ENCODE measurements at regions not wholly inside any gene's neighbourhood (a gene's known extent, or its start where the extent isn't known, plus 50 kb on each side); places are given as distances from the start of the nearest gene placed in this dataset.

DNA sequence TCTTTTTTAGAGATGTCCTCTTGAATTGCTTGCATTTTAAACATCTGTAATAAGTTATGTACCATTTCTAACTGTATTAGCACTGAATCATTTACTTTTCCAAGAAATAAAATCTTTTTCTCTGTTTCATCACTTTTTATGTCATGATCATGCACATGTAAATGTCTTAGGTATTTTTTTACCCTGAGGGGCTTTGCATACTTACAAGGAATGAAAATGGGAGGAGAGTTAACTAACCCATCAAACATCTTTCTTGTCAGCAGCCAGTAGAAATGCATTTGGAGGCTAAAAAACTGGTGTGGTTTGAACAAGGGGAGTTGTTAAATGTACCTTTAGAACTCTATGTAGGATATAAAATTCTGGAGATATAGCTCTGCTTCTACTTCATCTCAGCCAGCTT lies 1080.3 kb downstream of the GALC start:
- TF ChIP-seq TAF1 (IDR thresholded peaks at IDR 0.05; ENCODE audit: borderline replicate concordance, low read depth, low read length): no peak
- TF ChIP-seq HDAC2 (IDR thresholded peaks at IDR 0.05): no peak
